ENCODE measurements at regions not wholly inside any gene's neighbourhood (a gene's known extent, or its start where the extent isn't known, plus 50 kb on each side); places are given as distances from the start of the nearest gene placed in this dataset.

GRCh38 chr20:19819149-19819548, 61.1 kb downstream of the RIN2 start:
- Histone ChIP-seq H3K27me3 (ENCODE audit: insufficient read depth, poor library complexity, severe bottlenecking) (no peaks in the 10 kb centered on the region), H3K27ac (replicated peaks) (no peak overlapping the region), H3K4me3 (replicated peaks; ENCODE audit: insufficient read depth, low read length) (no peak overlapping the region)
- TF ChIP-seq REST (IDR thresholded peaks at IDR 0.05; ENCODE audit: insufficient replicate concordance, low read depth) (no peak), CTCF (IDR thresholded peaks at IDR 0.05; ENCODE audit: insufficient read depth, low read length) (no peak), POLR2AphosphoS5 (IDR thresholded peaks at IDR 0.05; ENCODE audit: low read depth) (no peak)
- DNase-seq (ENCODE audit: low read depth in 1 of 2, low spot score in 1 of 2): no peak

GRCh38 chr20:19820555-19821211, 62.6 kb downstream of the RIN2 start:
- TF ChIP-seq CTCF (IDR thresholded peaks at IDR 0.05; ENCODE audit: insufficient read depth, low read length): no peak
- no peak for TF ChIP-seq SPI1 (IDR thresholded peaks at IDR 0.05; ENCODE audit: borderline replicate concordance, low read depth)
- TF ChIP-seq POLR2AphosphoS5 (IDR thresholded peaks at IDR 0.05; ENCODE audit: low read depth): no peak
- no peak for TF ChIP-seq GABPA (IDR thresholded peaks at IDR 0.05; ENCODE audit: low read depth)
- TF ChIP-seq REST (IDR thresholded peaks at IDR 0.05; ENCODE audit: insufficient replicate concordance, low read depth): no peak
- Histone ChIP-seq H3K27me3 (ENCODE audit: insufficient read depth, poor library complexity, severe bottlenecking) (no peaks in the 10 kb centered on the region), H3K27ac (replicated peaks) (no peak overlapping the region), H3K4me3 (replicated peaks; ENCODE audit: insufficient read depth, low read length) (no peak overlapping the region)
- no peak for DNase-seq (ENCODE audit: low read depth in 1 of 2, low spot score in 1 of 2)

GRCh38 chr20:19821606-19822005, 63.5 kb downstream of the RIN2 start:
- H3K27me3 ChIP-seq (ENCODE audit: insufficient read depth, poor library complexity, severe bottlenecking): no peaks in the 10 kb centered on the region
- no peak overlapping the region for H3K27ac ChIP-seq (replicated peaks)
- H3K4me3 ChIP-seq (replicated peaks; ENCODE audit: insufficient read depth, low read length): no peak overlapping the region
- DNase-seq (ENCODE audit: low read depth in 1 of 2, low spot score in 1 of 2): no peak
- TF ChIP-seq SPI1 (IDR thresholded peaks at IDR 0.05; ENCODE audit: borderline replicate concordance, low read depth) (no peak), REST (IDR thresholded peaks at IDR 0.05; ENCODE audit: insufficient replicate concordance, low read depth) (no peak)
